Keratinocyte (primary cell): ENCODE measurements at regions not wholly inside any gene's neighbourhood (a gene's known extent, or its start where the extent isn't known, plus 50 kb on each side); places are given as distances from the start of the nearest gene placed in this dataset.

Experiments
- DNase-seq: peaks from one replicate; pipeline ENCODE4 v3.0.0-alpha.2; 2011; ENCODE audit warnings: low read depth, missing footprints, low spot score
- FAIRE-seq: peaks from 2 replicates; lab custom pipeline; 2011; peaks lifted over from hg19 to GRCh38; lab: Jason Lieb, UNC
- H2AFZ ChIP-seq: 2 replicates; pipeline ENCODE4 v1.6.0; 2012; ENCODE audit warnings: low read length, control low read depth, inconsistent platforms; ENCODE audit not compliant: control insufficient read depth
- H3K27ac ChIP-seq: 2 replicates; pipeline ENCODE4 v1.5.1; 2011; ENCODE audit warnings: low read length; ENCODE audit not compliant: control insufficient read depth, insufficient read depth
- H3K27me3 ChIP-seq: 3 replicates; pipeline ENCODE4 v1.6.0; 2011; ENCODE audit warnings: low read length; ENCODE audit not compliant: control insufficient read depth, insufficient read depth; ENCODE audit errors: extremely low read depth
- H3K36me3 ChIP-seq, 2 experiments: 2 replicates in 1 of 2; 3 replicates in 1 of 2; pipeline ENCODE4 v1.5.1; 2011; ENCODE audit warnings: low read length in 2 of 2, mild to moderate bottlenecking in 1 of 2; ENCODE audit not compliant: control insufficient read depth in 2 of 2, insufficient read depth in 2 of 2; ENCODE audit errors: extremely low read depth in 1 of 2
- H3K4me1 ChIP-seq: 3 replicates; pipeline ENCODE4 v1.5.1; 2011; ENCODE audit warnings: low read length; ENCODE audit not compliant: control insufficient read depth, insufficient read depth; ENCODE audit errors: extremely low read depth
- H3K4me2 ChIP-seq: 3 replicates; pipeline ENCODE4 v1.6.0; 2011; ENCODE audit warnings: low read depth, low read length; ENCODE audit not compliant: control insufficient read depth, insufficient read depth; ENCODE audit errors: extremely low read depth
- H3K4me3 ChIP-seq, 3 experiments: fragments of 200-600 bp in 1 of 3; sonication (generic) in 1 of 3; 2 replicates in 2 of 3; 3 replicates in 1 of 3; pipeline ENCODE4 v1.5.1; 2011 to 2016; ENCODE audit warnings: low read length in 3 of 3, mild to moderate bottlenecking in 3 of 3, control low read depth in 2 of 3, inconsistent platforms in 1 of 3, low read depth in 1 of 3, mixed read lengths in 1 of 3, mixed run types in 1 of 3, moderate library complexity in 1 of 3; ENCODE audit not compliant: control insufficient read depth in 2 of 3, insufficient read depth in 2 of 3; ENCODE audit errors: extremely low read depth in 1 of 3
- H3K79me2 ChIP-seq: 2 replicates; pipeline ENCODE4 v1.6.0; 2012; ENCODE audit warnings: low read length; ENCODE audit not compliant: control insufficient read depth, insufficient read depth
- H3K9ac ChIP-seq: 3 replicates; pipeline ENCODE4 v1.6.0; 2011; ENCODE audit warnings: low read length; ENCODE audit not compliant: control insufficient read depth, insufficient read depth; ENCODE audit errors: extremely low read depth
- H3K9me1 ChIP-seq: 3 replicates; pipeline ENCODE4 v1.6.0; 2011; ENCODE audit warnings: low read length; ENCODE audit not compliant: control insufficient read depth, insufficient read depth; ENCODE audit errors: extremely low read depth
- H3K9me3 ChIP-seq: 2 replicates; pipeline ENCODE4 v1.5.1; 2012; ENCODE audit warnings: low read depth, low read length; ENCODE audit not compliant: control insufficient read depth
- H4K20me1 ChIP-seq: 3 replicates; pipeline ENCODE4 v1.6.0; 2011; ENCODE audit warnings: low read length; ENCODE audit not compliant: control insufficient read depth, insufficient read depth; ENCODE audit errors: extremely low read depth
- CTCF ChIP-seq, 3 experiments: IDR thresholded peaks in 1 of 3; conservative IDR thresholded peaks in 1 of 3; optimal IDR thresholded peaks in 1 of 3; 2 replicates in 2 of 3; 3 replicates in 1 of 3; pipeline versions ENCODE3 to v1.5.1; 2011; ENCODE audit warnings: low read length in 3 of 3, mild to moderate bottlenecking in 3 of 3, moderate library complexity in 2 of 3, control low read depth in 1 of 3, inconsistent platforms in 1 of 3; ENCODE audit not compliant: insufficient read depth in 2 of 3; ENCODE audit errors: extremely low read depth in 1 of 3
- EZH2 ChIP-seq: IDR thresholded peaks from one replicate; pipeline ENCODE4 v1.6.1; 2012; ENCODE audit warnings: inconsistent platforms, mild to moderate bottlenecking, low read length, moderate library complexity
- dilution Hi-C: fragments of 300-500 bp; cut with MboI; formaldehyde crosslinking; loops from one replicate; pipeline ENCODE4 v1.7.0; 2020; ENCODE audit warnings: low sequenced_read_pairs; ENCODE audit not compliant: extremely low pct_ligation_motif_present

GRCh38 chr13:88063741-88064140 is 392.6 kb downstream of the SLITRK5 start:
- no peaks in the 10 kb centered on the region for H3K79me2 ChIP-seq
- no peaks in the 10 kb centered on the region for H3K36me3 ChIP-seq
- H3K4me3 ChIP-seq, result no peak overlapping the region
- no peak overlapping the region for H3K9ac ChIP-seq
- no peak for FAIRE-seq
- dilution Hi-C loops, result no loop called here
- H3K4me1 ChIP-seq, result no peaks in the 10 kb centered on the region
- DNase-seq, result no peak
- no peak for TF ChIP-seq EZH2
- no peak for TF ChIP-seq CTCF (optimal IDR thresholded peaks at IDR 0.05 in 1 of 3, IDR thresholded peaks at IDR 0.05 in 1 of 3, conservative IDR thresholded peaks at IDR 0.05 in 1 of 3; ENCODE audit: extremely low read depth in 1 of 3, insufficient read depth in 2 of 3, low read length in 3 of 3)
- H3K9me1 ChIP-seq, result no peaks in the 10 kb centered on the region
- H2AFZ ChIP-seq, result no peak overlapping the region
- H3K27me3 ChIP-seq, result no peaks in the 10 kb centered on the region
- no peak overlapping the region for H3K4me2 ChIP-seq
- H3K9me3 ChIP-seq, result no peaks in the 10 kb centered on the region
- H3K27ac ChIP-seq, result no peak overlapping the region
- H4K20me1 ChIP-seq, result no peaks in the 10 kb centered on the region

- DNase-seq (no peak), FAIRE-seq (no peak)
- Histone ChIP-seq H3K9ac (no peak overlapping the region), H3K36me3 (no peaks in the 10 kb centered on the region), H3K27me3 (no peaks in the 10 kb centered on the region), H3K4me3 (no peak overlapping the region), H3K9me3 (no peaks in the 10 kb centered on the region), H3K79me2 (no peaks in the 10 kb centered on the region), H3K4me1 (no peaks in the 10 kb centered on the region), H4K20me1 (no peaks in the 10 kb centered on the region), H3K4me2 (no peak overlapping the region), H3K9me1 (no peaks in the 10 kb centered on the region), H3K27ac (no peak overlapping the region), H2AFZ (no peak overlapping the region)
- dilution Hi-C loops, result no loop called here
- TF ChIP-seq EZH2, result no peak
- no peak for TF ChIP-seq CTCF (optimal IDR thresholded peaks at IDR 0.05 in 1 of 3, IDR thresholded peaks at IDR 0.05 in 1 of 3, conservative IDR thresholded peaks at IDR 0.05 in 1 of 3; ENCODE audit: extremely low read depth in 1 of 3, insufficient read depth in 2 of 3, low read length in 3 of 3)
Observed at GRCh38 chr13:88066847-88067246, 395.7 kb downstream of the SLITRK5 start.
